GM12892 (cell line): ENCODE measurements at regions not wholly inside any gene's neighbourhood (a gene's known extent, or its start where the extent isn't known, plus 50 kb on each side); places are given as distances from the start of the nearest gene placed in this dataset.

Experiments
- POLR2A ChIP-seq: IDR thresholded peaks from 2 replicates; pipeline ENCODE4 v1.6.1; 2011; ENCODE audit warnings: low read depth, low read length, control low read depth
- POLR2AphosphoS5 ChIP-seq: IDR thresholded peaks from 2 replicates; pipeline ENCODE4 v1.6.1; 2011; ENCODE audit warnings: low read depth, low read length, control low read depth
- TAF1 ChIP-seq: IDR thresholded peaks from 2 replicates; pipeline ENCODE4 v1.6.1; 2011; ENCODE audit warnings: low read depth, mild to moderate bottlenecking, control low read depth, low read length, borderline replicate concordance

DNA sequence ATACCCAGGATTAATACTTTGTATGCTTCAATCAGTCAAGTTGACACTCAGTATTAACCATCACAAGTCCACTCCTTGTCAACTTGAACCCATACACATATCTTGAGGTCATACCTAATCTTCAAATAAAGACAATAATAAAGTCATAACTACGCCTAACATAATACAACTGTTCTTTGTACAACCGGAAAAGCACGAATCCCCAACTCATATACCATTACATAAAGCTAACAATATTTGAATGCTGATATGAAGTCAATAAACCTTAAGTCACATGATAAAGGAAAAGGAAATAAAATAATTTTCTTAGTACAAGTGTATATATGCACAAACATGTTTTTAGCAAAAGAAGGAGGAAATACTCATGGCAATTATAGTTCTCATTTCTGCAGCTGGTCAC is 770.6 kb upstream of the GYPC start:
- TF ChIP-seq TAF1 (no peak), POLR2A (no peak), POLR2AphosphoS5 (no peak)
